CD14-positive monocyte (primary cell): ENCODE measurements at regions not wholly inside any gene's neighbourhood (a gene's known extent, or its start where the extent isn't known, plus 50 kb on each side); places are given as distances from the start of the nearest gene placed in this dataset.

Experiments used
- DNase-seq, 3 donors: peaks; one replicate each; pipeline ENCODE4 v3.0.0-alpha.2; 2011 to 2022
- H2AFZ ChIP-seq: 2 replicates; pipeline ENCODE4 v1.6.0; 2012; ENCODE audit warnings: mild to moderate bottlenecking, low read depth, low read length, inconsistent platforms; ENCODE audit not compliant: insufficient read depth, poor library complexity, severe bottlenecking
- H3K27ac ChIP-seq, 2 donors: 1 replicate in 1 of 2; 2 replicates in 1 of 2; pipeline ENCODE4 v1.5.1; 2012 to 2013; ENCODE audit warnings: low read length in 2 of 2, control low read depth in 1 of 2, inconsistent platforms in 1 of 2, low read depth in 1 of 2, mild to moderate bottlenecking in 1 of 2
- H3K27me3 ChIP-seq, 2 donors: one replicate each; pipeline versions ENCODE4 v1.6.0 to v1.6.1; 2011 to 2013; ENCODE audit warnings: low read length in 2 of 2; ENCODE audit not compliant: control insufficient read depth in 2 of 2, insufficient read depth in 2 of 2
- H3K36me3 ChIP-seq, 2 donors: replicated peaks in 1 of 2; 1 replicate in 1 of 2; 2 replicates in 1 of 2; pipeline versions ENCODE4 v1.5.1 to v1.6.1; 2012 to 2013; ENCODE audit warnings: low read length in 2 of 2, control low read depth in 1 of 2, inconsistent platforms in 1 of 2, mild to moderate bottlenecking in 1 of 2; ENCODE audit not compliant: insufficient read depth in 2 of 2, control insufficient read depth in 1 of 2
- H3K4me1 ChIP-seq, 2 donors: 1 replicate in 1 of 2; 2 replicates in 1 of 2; pipeline versions ENCODE4 v1.5.1 to v1.6.1; 2012 to 2013; ENCODE audit warnings: low read length in 2 of 2, control low read depth in 1 of 2, inconsistent platforms in 1 of 2, mild to moderate bottlenecking in 1 of 2, moderate library complexity in 1 of 2; ENCODE audit not compliant: insufficient read depth in 2 of 2, control insufficient read depth in 1 of 2
- H3K4me2 ChIP-seq: replicated peaks from 2 replicates; pipeline ENCODE3; 2012; ENCODE audit warnings: low read length, moderate library complexity, mild to moderate bottlenecking; ENCODE audit not compliant: poor library complexity, severe bottlenecking; ENCODE audit errors: extremely low read depth
- H3K4me3 ChIP-seq, 3 experiments: fragments of 200-600 bp in 1 of 3; sonication (generic) in 1 of 3; replicated peaks in 1 of 3; 1 replicate in 2 of 3; 2 replicates in 1 of 3; pipeline ENCODE4 v1.5.1; 2011 to 2013; ENCODE audit warnings: low read length in 3 of 3, mild to moderate bottlenecking in 3 of 3, control low read depth in 2 of 3, low read depth in 2 of 3, inconsistent platforms in 1 of 3, moderate library complexity in 1 of 3
- H3K79me2 ChIP-seq: 2 replicates; pipeline ENCODE4 v1.6.0; 2012; ENCODE audit warnings: mild to moderate bottlenecking, control low read depth, inconsistent platforms, low read length, moderate library complexity; ENCODE audit not compliant: insufficient read depth
- H3K9ac ChIP-seq: 2 replicates; pipeline ENCODE4 v1.6.0; 2017; ENCODE audit warnings: low read length, mild to moderate bottlenecking; ENCODE audit not compliant: insufficient read depth, poor library complexity, severe bottlenecking
- H3K9me3 ChIP-seq, 2 donors: replicated peaks in 1 of 2; 1 replicate in 1 of 2; 2 replicates in 1 of 2; pipeline versions ENCODE4 v1.5.1 to v1.6.1; 2012 to 2013; ENCODE audit warnings: low read length in 2 of 2, control low read depth in 1 of 2; ENCODE audit not compliant: control insufficient read depth in 1 of 2, insufficient read depth in 1 of 2
- H4K20me1 ChIP-seq: 2 replicates; pipeline ENCODE4 v1.6.0; 2012; ENCODE audit warnings: mild to moderate bottlenecking, low read length, control low read depth, moderate library complexity; ENCODE audit not compliant: insufficient read depth
- H3K27ac Mint-ChIP-seq, 7 donors: one replicate each; pipeline ENCODE4 v1.8.0; 2020; ENCODE audit warnings: mild to moderate bottlenecking in 7 of 7, mixed read lengths in 7 of 7, moderate library complexity in 6 of 7, inconsistent platforms in 2 of 7
- H3K27me3 Mint-ChIP-seq, 3 donors: one replicate each; pipeline ENCODE4 v1.8.0; 2021 to 2022; ENCODE audit warnings: low read depth in 3 of 3, mild to moderate bottlenecking in 3 of 3, mixed read lengths in 3 of 3, moderate library complexity in 3 of 3, inconsistent platforms in 1 of 3
- H3K36me3 Mint-ChIP-seq, 2 donors: one replicate each; pipeline ENCODE4 v1.8.0; 2020; ENCODE audit warnings: mixed read lengths in 2 of 2, inconsistent platforms in 1 of 2, mild to moderate bottlenecking in 1 of 2
- H3K4me1 Mint-ChIP-seq: one replicate; pipeline ENCODE4 v1.8.0; 2020; ENCODE audit warnings: mild to moderate bottlenecking, mixed read lengths
- H3K4me3 Mint-ChIP-seq, 2 donors: one replicate each; pipeline ENCODE4 v1.8.0; 2020; ENCODE audit warnings: mild to moderate bottlenecking in 2 of 2, mixed read lengths in 2 of 2, moderate library complexity in 1 of 2
- H3K9me3 Mint-ChIP-seq, 7 donors: one replicate each; pipeline ENCODE4 v1.8.0; 2020 to 2022; ENCODE audit warnings: mixed read lengths in 7 of 7, mild to moderate bottlenecking in 6 of 7, moderate library complexity in 6 of 7, inconsistent platforms in 2 of 7
- WGBS: methylation state at CpG from one replicate; pipeline ENCODE4 v1.1.5; 2013; ENCODE audit warnings: missing lambda C conversion rate; ENCODE audit not compliant: insufficient coverage; 5-methylcytosine and 5-hydroxymethylcytosine counted together
- intact Hi-C, 2 donors: fragments of 100-400 bp; cut with micrococcal nuclease; formaldehyde crosslinking; loops; one replicate each; pipeline versions ENCODE4 v1.15.0 to v1.15.1; 2023
- TF ChIP-seq, protein P1 (sequence below): fragments of 200-600 bp; IDR thresholded peaks from one replicate; pipeline ENCODE4 v1.8.0; 2022; ENCODE audit warnings: antibody characterized with exemption, mild to moderate bottlenecking

DNA sequence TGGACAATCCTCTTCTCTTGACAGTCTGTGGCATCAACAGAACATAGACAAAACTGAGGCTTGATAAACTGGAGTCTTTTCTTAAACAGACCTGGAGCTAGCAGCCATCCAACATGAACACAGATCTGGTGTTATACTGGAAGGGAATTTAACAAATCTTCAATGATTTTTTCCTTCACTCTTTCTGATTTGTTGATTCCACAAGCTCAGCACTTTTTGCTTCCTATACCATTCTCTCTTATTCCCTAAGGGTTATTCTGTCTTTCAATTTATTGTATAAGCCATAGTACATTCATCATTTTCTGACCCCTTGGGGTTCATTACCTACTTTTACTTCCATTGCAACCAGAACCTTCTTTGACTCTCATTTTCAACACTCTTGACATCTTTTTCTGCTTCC is 1255.6 kb downstream of the NLGN4Y start:
- Histone ChIP-seq H3K4me2 (no peak overlapping the region), H3K9me3 (peaks cover 0 to 3% of the 10 kb centered on the region in 2 donors), H3K79me2 (no peaks in the 10 kb centered on the region), H3K27ac (no peak overlapping the region), H3K27me3 (no peaks in the 10 kb centered on the region), H3K4me3 (no peak overlapping the region), H3K4me1 (no peaks in the 10 kb centered on the region), H4K20me1 (no peaks in the 10 kb centered on the region), H3K9ac (no peak overlapping the region), H3K36me3 (no peaks in the 10 kb centered on the region), H2AFZ (no peak overlapping the region)
- Mint-ChIP-seq H3K4me1 (no peaks in the 10 kb centered on the region), H3K27ac (no peak overlapping the region), H3K36me3 (no peaks in the 10 kb centered on the region), H3K27me3 (no peaks in the 10 kb centered on the region), H3K4me3 (no peak overlapping the region), H3K9me3 (no peaks in the 10 kb centered on the region)
- no peak for DNase-seq
- intact Hi-C loops = no loop called here
- TF ChIP-seq, protein P1, sequence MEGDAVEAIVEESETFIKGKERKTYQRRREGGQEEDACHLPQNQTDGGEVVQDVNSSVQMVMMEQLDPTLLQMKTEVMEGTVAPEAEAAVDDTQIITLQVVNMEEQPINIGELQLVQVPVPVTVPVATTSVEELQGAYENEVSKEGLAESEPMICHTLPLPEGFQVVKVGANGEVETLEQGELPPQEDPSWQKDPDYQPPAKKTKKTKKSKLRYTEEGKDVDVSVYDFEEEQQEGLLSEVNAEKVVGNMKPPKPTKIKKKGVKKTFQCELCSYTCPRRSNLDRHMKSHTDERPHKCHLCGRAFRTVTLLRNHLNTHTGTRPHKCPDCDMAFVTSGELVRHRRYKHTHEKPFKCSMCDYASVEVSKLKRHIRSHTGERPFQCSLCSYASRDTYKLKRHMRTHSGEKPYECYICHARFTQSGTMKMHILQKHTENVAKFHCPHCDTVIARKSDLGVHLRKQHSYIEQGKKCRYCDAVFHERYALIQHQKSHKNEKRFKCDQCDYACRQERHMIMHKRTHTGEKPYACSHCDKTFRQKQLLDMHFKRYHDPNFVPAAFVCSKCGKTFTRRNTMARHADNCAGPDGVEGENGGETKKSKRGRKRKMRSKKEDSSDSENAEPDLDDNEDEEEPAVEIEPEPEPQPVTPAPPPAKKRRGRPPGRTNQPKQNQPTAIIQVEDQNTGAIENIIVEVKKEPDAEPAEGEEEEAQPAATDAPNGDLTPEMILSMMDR = no peak

DNA sequence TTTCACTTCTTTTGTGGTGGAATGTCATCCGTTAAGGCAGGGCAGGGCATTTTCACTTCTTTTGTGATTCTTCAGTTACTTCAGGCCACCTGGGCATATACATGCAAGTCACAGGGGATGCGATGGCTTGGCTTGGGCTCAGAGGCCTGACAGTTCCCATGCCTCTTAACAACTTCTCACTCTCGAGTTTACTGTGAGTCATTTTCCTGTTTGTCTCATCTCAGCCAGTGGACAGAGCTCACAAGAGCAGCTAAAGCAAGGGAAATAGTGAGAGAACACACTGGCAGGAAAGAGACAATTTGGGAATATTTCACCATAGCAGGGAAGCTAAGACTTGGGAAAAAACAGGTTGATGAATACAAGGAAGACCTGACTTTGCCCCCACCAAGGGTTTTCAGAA is 1275.7 kb downstream of the NLGN4Y start:
- Histone ChIP-seq H3K9ac (no peak overlapping the region), H3K79me2 (no peaks in the 10 kb centered on the region), H2AFZ (no peak overlapping the region), H3K4me3 (no peak overlapping the region), H4K20me1 (no peaks in the 10 kb centered on the region), H3K9me3 (no peaks in the 10 kb centered on the region), H3K36me3 (no peaks in the 10 kb centered on the region), H3K4me1 (no peaks in the 10 kb centered on the region), H3K4me2 (no peak overlapping the region), H3K27ac (no peak overlapping the region), H3K27me3 (no peaks in the 10 kb centered on the region)
- no peaks in the 10 kb centered on the region for H3K36me3 Mint-ChIP-seq
- no peak for DNase-seq
- H3K27me3 Mint-ChIP-seq = peaks cover 0 to 1% (median 0%) of the 10 kb centered on the region in 3 donors
- WGBS = no CpG with 5 or more reads among the region's 3 CpGs
- TF ChIP-seq, protein P1 = no peak
- peaks cover 0 to 1% (median 0%) of the 10 kb centered on the region in 7 donors for H3K9me3 Mint-ChIP-seq
- intact Hi-C loops = no loop called here
- H3K4me3 Mint-ChIP-seq = no peak overlapping the region
- no peak overlapping the region for H3K27ac Mint-ChIP-seq
- no peaks in the 10 kb centered on the region for H3K4me1 Mint-ChIP-seq
